ENCODE measurements at regions not wholly inside any gene's neighbourhood (a gene's known extent, or its start where the extent isn't known, plus 50 kb on each side); places are given as distances from the start of the nearest gene placed in this dataset.

DNA sequence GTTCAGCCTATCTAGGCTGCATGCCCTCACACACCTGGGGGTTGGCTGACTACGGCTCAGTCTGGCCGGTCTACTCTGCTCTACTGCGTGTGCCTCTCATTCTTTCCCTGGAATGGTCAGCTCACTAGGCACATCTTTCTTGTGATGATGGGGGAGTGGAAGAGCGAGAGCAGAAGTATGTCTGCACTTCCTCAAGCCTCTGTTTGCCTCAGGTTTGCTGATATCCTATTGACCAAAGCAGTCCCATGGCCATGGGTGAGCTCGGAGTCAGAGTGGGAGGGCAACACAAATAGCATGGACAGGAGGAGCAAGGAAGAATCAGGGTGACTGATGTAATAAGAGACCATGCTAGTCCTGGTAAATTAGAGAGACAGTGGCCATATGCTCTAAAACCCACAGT lies 167.9 kb upstream of the PRICKLE2 start:
- ATAC-seq: no peak
- intact Hi-C loops (cut with DNase I, micrococcal nuclease): no loop called here
- Histone ChIP-seq H3K9me3 (no peaks in the 10 kb centered on the region), H3K36me3 (ENCODE audit: low read depth) (no peaks in the 10 kb centered on the region), H3K4me1 (ENCODE audit: low read depth) (no peaks in the 10 kb centered on the region), H3K4me3 (no peak overlapping the region)
- DNase-seq: no peak
- TF ChIP-seq CTCF (IDR thresholded peaks at IDR 0.05): no peak

GRCh38 chr3:64392001-64392400 lies 166.7 kb upstream of the PRICKLE2 start:
- intact Hi-C loops (cut with DNase I, micrococcal nuclease): no loop called here
- DNase-seq (no peak), ATAC-seq (no peak)
- no peaks in the 10 kb centered on the region for H3K9me3 ChIP-seq
- TF ChIP-seq CTCF (IDR thresholded peaks at IDR 0.05): no peak
- H3K4me1 ChIP-seq (ENCODE audit: low read depth): no peaks in the 10 kb centered on the region
- H3K4me3 ChIP-seq: no peak overlapping the region
- no peaks in the 10 kb centered on the region for H3K36me3 ChIP-seq (ENCODE audit: low read depth)

GRCh38 chr3:64390893-64391292 lies 165.6 kb upstream of the PRICKLE2 start:
- TF ChIP-seq CTCF (IDR thresholded peaks at IDR 0.05): no peak
- no peaks in the 10 kb centered on the region for H3K36me3 ChIP-seq (ENCODE audit: low read depth)
- no peaks in the 10 kb centered on the region for H3K9me3 ChIP-seq
- DNase-seq (no peak), ATAC-seq (no peak)
- intact Hi-C loops (cut with DNase I, micrococcal nuclease): no loop called here
- no peak overlapping the region for H3K4me3 ChIP-seq
- H3K4me1 ChIP-seq (ENCODE audit: low read depth): no peaks in the 10 kb centered on the region

DNA sequence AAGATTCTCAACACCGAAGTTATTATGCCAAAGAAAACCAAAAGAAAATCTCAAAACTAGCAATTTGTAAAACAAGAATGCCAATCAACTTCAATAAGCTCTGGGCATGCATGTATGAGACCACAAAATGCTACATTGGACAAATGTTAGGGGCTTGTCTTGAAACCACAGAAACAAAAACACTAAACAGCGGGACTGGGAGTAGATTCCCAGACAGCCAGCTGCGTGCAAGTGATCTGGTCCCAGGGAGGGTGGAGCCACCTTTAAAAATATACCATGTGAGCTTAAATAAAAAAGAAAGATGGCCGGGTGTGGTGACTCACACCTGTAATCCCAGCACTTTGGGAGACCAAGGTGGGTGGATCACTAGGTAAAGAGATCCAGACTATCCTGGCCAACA lies 163.6 kb upstream of the PRICKLE2 start:
- intact Hi-C loops (cut with DNase I, micrococcal nuclease): no loop called here
- Histone ChIP-seq H3K9me3 (no peaks in the 10 kb centered on the region), H3K36me3 (ENCODE audit: low read depth) (no peaks in the 10 kb centered on the region), H3K4me1 (ENCODE audit: low read depth) (no peaks in the 10 kb centered on the region), H3K4me3 (no peak overlapping the region)
- ATAC-seq: no peak
- TF ChIP-seq CTCF (IDR thresholded peaks at IDR 0.05): no peak
- DNase-seq: no peak

- no peak overlapping the region for H3K4me3 ChIP-seq
Observed at GRCh38 chr3:64387688-64388087, 162.4 kb upstream of the PRICKLE2 start.

More at GRCh38 chr3:64387688-64388087, 162.4 kb upstream of the PRICKLE2 start:
- no peaks in the 10 kb centered on the region for H3K36me3 ChIP-seq (ENCODE audit: low read depth)
- ATAC-seq: no peak
- DNase-seq: no peak
- no peak for TF ChIP-seq CTCF (IDR thresholded peaks at IDR 0.05)
- H3K9me3 ChIP-seq: no peaks in the 10 kb centered on the region
- intact Hi-C loops (cut with DNase I, micrococcal nuclease): no loop called here
- no peaks in the 10 kb centered on the region for H3K4me1 ChIP-seq (ENCODE audit: low read depth)

Measured in mucosa of descending colon (tissue), 3 donors.